H9 (cell line): ENCODE measurements at regions not wholly inside any gene's neighbourhood (a gene's known extent, or its start where the extent isn't known, plus 50 kb on each side); places are given as distances from the start of the nearest gene placed in this dataset.

Experiments
- DNase-seq: peaks from one replicate; pipeline ENCODE4 v3.0.0-alpha.2; 2017
- H2AFZ ChIP-seq: one replicate; pipeline ENCODE4 v1.6.1; 2013; ENCODE audit warnings: mild to moderate bottlenecking, low read length, control low read depth, moderate library complexity
- H2AK5ac ChIP-seq: 2 replicates; pipeline ENCODE4 v1.6.1; 2013; ENCODE audit warnings: low read length, control low read depth, mixed read lengths; ENCODE audit not compliant: insufficient read length
- H2BK120ac ChIP-seq: one replicate; pipeline ENCODE4 v1.6.1; 2013; ENCODE audit warnings: low read depth, mild to moderate bottlenecking, low read length, control low read depth, inconsistent platforms; ENCODE audit not compliant: poor library complexity, severe bottlenecking
- H2BK12ac ChIP-seq: 2 replicates; pipeline ENCODE4 v1.6.1; 2013; ENCODE audit warnings: low read length, control low read depth, mixed read lengths, low read depth; ENCODE audit not compliant: insufficient read length
- H2BK15ac ChIP-seq: 2 replicates; pipeline ENCODE4 v1.6.1; 2013; ENCODE audit warnings: low read depth, low read length, control low read depth
- H2BK20ac ChIP-seq: one replicate; pipeline ENCODE4 v1.6.1; 2013; ENCODE audit warnings: low read depth, mild to moderate bottlenecking, low read length, control low read depth, inconsistent platforms; ENCODE audit not compliant: poor library complexity, severe bottlenecking
- H2BK5ac ChIP-seq: 2 replicates; pipeline ENCODE4 v1.6.1; 2013; ENCODE audit warnings: low read length, control low read depth, mixed read lengths; ENCODE audit not compliant: insufficient read length
- H3K14ac ChIP-seq: 2 replicates; pipeline ENCODE4 v1.6.1; 2013; ENCODE audit warnings: low read length, control low read depth; ENCODE audit not compliant: insufficient read depth
- H3K18ac ChIP-seq: 2 replicates; pipeline ENCODE4 v1.6.1; 2013; ENCODE audit warnings: low read depth, mild to moderate bottlenecking, mixed read lengths, low read length, control low read depth; ENCODE audit not compliant: insufficient read length
- H3K23ac ChIP-seq: 2 replicates; pipeline ENCODE4 v1.6.1; 2013; ENCODE audit warnings: low read length, control low read depth, mixed read lengths, low read depth; ENCODE audit not compliant: insufficient read length
- H3K23me2 ChIP-seq: 2 replicates; pipeline ENCODE4 v1.6.1; 2013; ENCODE audit warnings: low read depth, mild to moderate bottlenecking, mixed read lengths, low read length, control low read depth; ENCODE audit not compliant: insufficient read length, poor library complexity, severe bottlenecking
- H3K27ac ChIP-seq: 2 replicates; pipeline ENCODE4 v1.5.1; 2013; ENCODE audit warnings: low read length, control low read depth, mixed read lengths, low read depth; ENCODE audit not compliant: insufficient read length
- H3K27me3 ChIP-seq: 2 replicates; pipeline ENCODE4 v1.6.1; 2013; ENCODE audit warnings: low read length, control low read depth, inconsistent platforms; ENCODE audit not compliant: insufficient read depth
- H3K4ac ChIP-seq: 2 replicates; pipeline ENCODE4 v1.6.1; 2013; ENCODE audit warnings: low read depth, mild to moderate bottlenecking, control low read depth, inconsistent platforms, low read length, moderate library complexity
- H3K4me1 ChIP-seq: 2 replicates; pipeline ENCODE4 v1.6.1; 2013; ENCODE audit warnings: low read length, control low read depth, inconsistent platforms; ENCODE audit not compliant: insufficient read depth
- H3K4me2 ChIP-seq: 2 replicates; pipeline ENCODE4 v1.6.1; 2013; ENCODE audit warnings: low read length, control low read depth, mixed read lengths; ENCODE audit not compliant: insufficient read length, insufficient read depth
- H3K56ac ChIP-seq: 2 replicates; pipeline ENCODE4 v1.6.1; 2013; ENCODE audit warnings: low read depth, mild to moderate bottlenecking, mixed read lengths, low read length, control low read depth; ENCODE audit not compliant: insufficient read length
- H3K79me1 ChIP-seq: 2 replicates; pipeline ENCODE4 v1.6.1; 2013; ENCODE audit warnings: low read depth, mild to moderate bottlenecking, moderate library complexity, low read length, control low read depth, inconsistent platforms; ENCODE audit not compliant: insufficient read depth, poor library complexity, severe bottlenecking
- H3K79me2 ChIP-seq: 2 replicates; pipeline ENCODE4 v1.6.1; 2013; ENCODE audit warnings: low read length, control low read depth, inconsistent platforms; ENCODE audit not compliant: insufficient read depth
- H3K9ac ChIP-seq: 2 replicates; pipeline ENCODE4 v1.6.1; 2013; ENCODE audit warnings: low read length, control low read depth, mixed read lengths; ENCODE audit not compliant: insufficient read length; ENCODE audit errors: extremely low read depth
- H3K9me3 ChIP-seq: one replicate; pipeline ENCODE4 v1.6.1; 2013; ENCODE audit warnings: low read depth, low read length, inconsistent platforms; ENCODE audit not compliant: control insufficient read depth
- H3T11ph ChIP-seq: one replicate; pipeline ENCODE4 v1.6.1; 2013; ENCODE audit warnings: mild to moderate bottlenecking, low read length, control low read depth, inconsistent platforms
- H4K20me1 ChIP-seq: one replicate; pipeline ENCODE4 v1.6.1; 2013; ENCODE audit not compliant: control insufficient read depth, insufficient read length, insufficient read depth
- H4K5ac ChIP-seq: 2 replicates; pipeline ENCODE4 v1.6.1; 2013; ENCODE audit warnings: low read depth, mild to moderate bottlenecking, mixed read lengths, low read length, control low read depth; ENCODE audit not compliant: insufficient read length
- H4K8ac ChIP-seq: replicated peaks from 2 replicates; pipeline ENCODE4 v1.6.1; 2013; ENCODE audit warnings: low read length, control low read depth, mixed read lengths, low read depth; ENCODE audit not compliant: insufficient read length
- H4K91ac ChIP-seq: 2 replicates; pipeline ENCODE4 v1.6.1; 2013; ENCODE audit warnings: low read depth, mild to moderate bottlenecking, moderate library complexity, mixed read lengths, low read length, control low read depth; ENCODE audit not compliant: insufficient read length
- H3K27ac Mint-ChIP-seq, 3 experiments: 2 replicates in 2 of 3; 3 replicates in 1 of 3; pipeline ENCODE4 v1.8.0; 2020 to 2021; ENCODE audit warnings: mixed read lengths in 3 of 3, mild to moderate bottlenecking in 1 of 3, moderate library complexity in 1 of 3
- H3K27me3 Mint-ChIP-seq: 2 replicates; pipeline ENCODE4 v1.8.0; 2021; ENCODE audit warnings: low read depth, mild to moderate bottlenecking, moderate library complexity, mixed read lengths
- H3K36me3 Mint-ChIP-seq, 3 experiments: 2 replicates in 2 of 3; 3 replicates in 1 of 3; pipeline ENCODE4 v1.8.0; 2020 to 2021; ENCODE audit warnings: low read depth in 3 of 3, mixed read lengths in 3 of 3; ENCODE audit not compliant: insufficient read depth in 1 of 3
- H3K4me1 Mint-ChIP-seq, 2 experiments: 2 replicates each; pipeline ENCODE4 v1.8.0; 2020; ENCODE audit warnings: mixed read lengths in 2 of 2
- H3K4me3 Mint-ChIP-seq, 2 experiments: 2 replicates in 1 of 2; 3 replicates in 1 of 2; pipeline ENCODE4 v1.8.0; 2020 to 2021; ENCODE audit warnings: mild to moderate bottlenecking in 2 of 2, mixed read lengths in 2 of 2, moderate library complexity in 1 of 2
- H3K9me3 Mint-ChIP-seq, 2 experiments: 2 replicates in 1 of 2; 3 replicates in 1 of 2; pipeline ENCODE4 v1.8.0; 2020; ENCODE audit warnings: mild to moderate bottlenecking in 2 of 2, mixed read lengths in 2 of 2, moderate library complexity in 1 of 2
- WGBS: extraction: QIAGEN DNeasy Blood & Tissue Kit; methylation state at CpG from one replicate; pipeline ENCODE4 v1.1.7; 2013; ENCODE audit warnings: missing lambda C conversion rate, low lambda C conversion rate, mixed read lengths; ENCODE audit not compliant: insufficient read length; ENCODE audit errors: extremely low coverage; 5-methylcytosine and 5-hydroxymethylcytosine counted together
- TF ChIP-seq, protein P1 (sequence below): fragments of 200-600 bp; sonication (generic); conservative IDR thresholded peaks from 3 replicates; pipeline ENCODE4 v1.8.0; 2021; ENCODE audit warnings: antibody characterized with exemption, mild to moderate bottlenecking

DNA sequence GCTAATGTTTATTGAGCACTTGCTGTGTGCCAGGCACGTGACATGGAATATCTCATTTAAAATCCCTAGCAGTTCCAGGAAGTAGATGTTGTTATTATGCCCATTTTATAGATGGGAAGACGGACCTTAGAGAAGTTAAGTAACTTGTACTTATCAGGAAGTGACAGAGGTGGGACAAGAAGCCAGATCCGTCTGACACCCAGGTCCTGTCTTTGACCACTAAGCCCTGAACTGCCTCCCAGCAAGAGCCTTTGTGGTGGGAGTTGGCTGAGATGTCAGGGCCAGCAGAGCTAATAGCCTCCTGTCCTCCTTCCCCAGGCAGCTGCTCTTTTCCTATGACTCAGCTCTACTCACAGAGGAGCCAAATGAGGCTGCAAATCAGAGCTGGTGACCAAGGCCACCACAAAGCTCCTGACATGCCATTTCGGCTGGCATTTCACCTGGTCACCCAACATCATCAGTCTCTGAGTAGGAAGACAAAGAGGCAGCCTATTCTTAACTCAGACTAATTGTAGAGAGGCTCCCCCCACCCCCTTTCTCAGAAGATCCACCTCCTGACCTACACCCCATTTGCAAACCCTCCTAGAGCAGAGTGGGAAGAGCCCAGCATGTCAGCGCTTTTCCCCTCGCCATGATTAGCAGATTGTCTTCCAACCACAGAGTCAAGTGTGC, 175.1 kb upstream of the KIT start:
- H3K18ac ChIP-seq = no peak overlapping the region
- no peaks in the 10 kb centered on the region for H3K4me1 Mint-ChIP-seq
- H2BK120ac ChIP-seq = no peak overlapping the region
- H3K4me2 ChIP-seq = no peak overlapping the region
- no peak overlapping the region for H3K4ac ChIP-seq
- no peaks in the 10 kb centered on the region for H4K20me1 ChIP-seq
- H4K91ac ChIP-seq = no peak overlapping the region
- DNase-seq = no peak
- H3K79me1 ChIP-seq = no peaks in the 10 kb centered on the region
- H2BK15ac ChIP-seq = no peak overlapping the region
- no peaks in the 10 kb centered on the region for H3K4me1 ChIP-seq
- peaks cover 0 to 11% of the 10 kb centered on the region in 2 experiments; a peak in 3 of 5 replicates for H3K9me3 Mint-ChIP-seq
- no peak overlapping the region; a peak in 1 of 7 replicates for H3K27ac Mint-ChIP-seq
- H3K23ac ChIP-seq = no peak overlapping the region
- no peak overlapping the region for H2AFZ ChIP-seq
- no peaks in the 10 kb centered on the region for H3K27me3 ChIP-seq
- no peak overlapping the region for H3K14ac ChIP-seq
- no peaks in the 10 kb centered on the region for H3K23me2 ChIP-seq
- H4K5ac ChIP-seq = no peak overlapping the region
- H3K27me3 Mint-ChIP-seq = peaks cover 2% of the 10 kb centered on the region; the same call in 1 of the 2 replicates
- H3K79me2 ChIP-seq = no peaks in the 10 kb centered on the region
- H2BK5ac ChIP-seq = no peak overlapping the region
- no peak overlapping the region for H2BK12ac ChIP-seq
- H3T11ph ChIP-seq = no peak overlapping the region
- no peak overlapping the region for H3K56ac ChIP-seq
- H2BK20ac ChIP-seq = no peak overlapping the region
- WGBS = no CpG with 5 or more reads among the region's 6 CpGs
- no peak overlapping the region for H3K9ac ChIP-seq
- no peaks in the 10 kb centered on the region for H3K9me3 ChIP-seq
- no peak overlapping the region for H3K27ac ChIP-seq
- H3K4me3 Mint-ChIP-seq = no peak overlapping the region
- H2AK5ac ChIP-seq = no peak overlapping the region
- no peak overlapping the region for H4K8ac ChIP-seq
- TF ChIP-seq, protein P1, sequence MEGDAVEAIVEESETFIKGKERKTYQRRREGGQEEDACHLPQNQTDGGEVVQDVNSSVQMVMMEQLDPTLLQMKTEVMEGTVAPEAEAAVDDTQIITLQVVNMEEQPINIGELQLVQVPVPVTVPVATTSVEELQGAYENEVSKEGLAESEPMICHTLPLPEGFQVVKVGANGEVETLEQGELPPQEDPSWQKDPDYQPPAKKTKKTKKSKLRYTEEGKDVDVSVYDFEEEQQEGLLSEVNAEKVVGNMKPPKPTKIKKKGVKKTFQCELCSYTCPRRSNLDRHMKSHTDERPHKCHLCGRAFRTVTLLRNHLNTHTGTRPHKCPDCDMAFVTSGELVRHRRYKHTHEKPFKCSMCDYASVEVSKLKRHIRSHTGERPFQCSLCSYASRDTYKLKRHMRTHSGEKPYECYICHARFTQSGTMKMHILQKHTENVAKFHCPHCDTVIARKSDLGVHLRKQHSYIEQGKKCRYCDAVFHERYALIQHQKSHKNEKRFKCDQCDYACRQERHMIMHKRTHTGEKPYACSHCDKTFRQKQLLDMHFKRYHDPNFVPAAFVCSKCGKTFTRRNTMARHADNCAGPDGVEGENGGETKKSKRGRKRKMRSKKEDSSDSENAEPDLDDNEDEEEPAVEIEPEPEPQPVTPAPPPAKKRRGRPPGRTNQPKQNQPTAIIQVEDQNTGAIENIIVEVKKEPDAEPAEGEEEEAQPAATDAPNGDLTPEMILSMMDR = no peak
- H3K36me3 Mint-ChIP-seq = peaks cover 0 to 6% (median 0%) of the 10 kb centered on the region in 3 experiments; a peak in 2 of 7 replicates
